MCF 10A (cell line): ENCODE measurements at regions not wholly inside any gene's neighbourhood (a gene's known extent, or its start where the extent isn't known, plus 50 kb on each side); places are given as distances from the start of the nearest gene placed in this dataset.

Experiments used
- BruUV-seq: library from RNA; stranded (reverse); fragments of 400-500 nt; replicated peaks from 2 replicates; lab custom pipeline; 2021; lab: Mats Ljungman, UMichigan
- CTCF ChIA-PET: fragments of 300-600 bp; sonication (Branson Sonifier 250); formaldehyde crosslinking; extraction: SDS; loops from one replicate; lab custom pipeline; 2021; ENCODE audit warnings: antibody characterized with exemption, inconsistent platforms; lab: Yijun Ruan, JAX
- POLR2A ChIA-PET: fragments of 300-600, 350-650 bp; sonication (Branson Sonifier 250); formaldehyde crosslinking; extraction: SDS; loops from one replicate; lab custom pipeline; 2020; ENCODE audit warnings: antibody characterized with exemption, inconsistent platforms; lab: Yijun Ruan, JAX
- DNase-seq: peaks from one replicate; pipeline ENCODE4 v3.0.0-alpha.2; 2018; ENCODE audit not compliant: unreplicated experiment
- H3K27ac Mint-ChIP-seq: one replicate; pipeline ENCODE4 v1.8.0; 2022; ENCODE audit warnings: mild to moderate bottlenecking, low read depth, mixed read lengths; ENCODE audit not compliant: unreplicated experiment
- H3K27me3 Mint-ChIP-seq: one replicate; pipeline ENCODE4 v1.8.0; 2022; ENCODE audit warnings: mixed read lengths; ENCODE audit not compliant: insufficient read depth, unreplicated experiment
- H3K36me3 Mint-ChIP-seq: one replicate; pipeline ENCODE4 v1.8.0; 2022; ENCODE audit warnings: mild to moderate bottlenecking, moderate library complexity, mixed read lengths; ENCODE audit not compliant: insufficient read depth, unreplicated experiment
- H3K4me1 Mint-ChIP-seq: one replicate; pipeline ENCODE4 v1.8.0; 2022; ENCODE audit warnings: mixed read lengths; ENCODE audit not compliant: insufficient read depth, unreplicated experiment
- H3K4me3 Mint-ChIP-seq: one replicate; pipeline ENCODE4 v1.8.0; 2022; ENCODE audit warnings: mild to moderate bottlenecking, moderate library complexity, mixed read lengths; ENCODE audit not compliant: unreplicated experiment
- H3K9me3 Mint-ChIP-seq: one replicate; pipeline ENCODE4 v1.8.0; 2022; ENCODE audit warnings: mixed read lengths; ENCODE audit not compliant: unreplicated experiment
- intact Hi-C: fragments of 100-400 bp; cut with micrococcal nuclease; formaldehyde crosslinking; loops from 2 replicates; pipeline ENCODE4 v1.14.1; 2022
- TF ChIP-seq, protein P1 (sequence below): fragments of 200-600 bp; IDR thresholded peaks from one replicate; pipeline ENCODE4 v1.8.0; 2022; ENCODE audit warnings: antibody characterized with exemption, mild to moderate bottlenecking; ENCODE audit not compliant: unreplicated experiment

DNA sequence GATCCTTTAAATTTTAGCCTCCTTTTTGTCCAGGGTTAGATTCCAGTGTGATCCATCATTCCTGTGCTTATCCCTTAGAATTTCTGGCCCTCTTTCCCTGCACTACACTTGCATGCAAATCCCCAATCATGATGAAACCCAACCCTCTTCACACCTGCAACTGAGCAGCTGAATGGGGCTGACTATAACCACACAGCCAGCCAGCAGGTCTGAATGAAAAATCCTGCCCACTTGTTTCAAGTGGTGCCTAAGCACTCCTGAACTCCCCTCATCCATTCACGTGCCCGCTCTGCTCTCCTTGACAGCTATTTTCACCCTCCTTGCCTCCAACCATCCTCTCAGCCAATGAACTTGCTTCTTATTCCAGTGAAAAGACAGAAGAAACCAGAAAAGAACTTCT, 80.5 kb upstream of the AFF3 start:
- H3K4me3 Mint-ChIP-seq = no peak overlapping the region
- H3K9me3 Mint-ChIP-seq = no peaks in the 10 kb centered on the region
- intact Hi-C loops = no loop called here
- H3K27me3 Mint-ChIP-seq = peaks cover 36% of the 10 kb centered on the region
- H3K36me3 Mint-ChIP-seq = no peaks in the 10 kb centered on the region
- ChIA-PET CTCF (no interaction called here), POLR2A (no interaction called here)
- no peak for DNase-seq
- no peaks in the 10 kb centered on the region for H3K4me1 Mint-ChIP-seq
- BruUV-seq = no TSS peak
- H3K27ac Mint-ChIP-seq = no peak overlapping the region
- TF ChIP-seq, protein P1, sequence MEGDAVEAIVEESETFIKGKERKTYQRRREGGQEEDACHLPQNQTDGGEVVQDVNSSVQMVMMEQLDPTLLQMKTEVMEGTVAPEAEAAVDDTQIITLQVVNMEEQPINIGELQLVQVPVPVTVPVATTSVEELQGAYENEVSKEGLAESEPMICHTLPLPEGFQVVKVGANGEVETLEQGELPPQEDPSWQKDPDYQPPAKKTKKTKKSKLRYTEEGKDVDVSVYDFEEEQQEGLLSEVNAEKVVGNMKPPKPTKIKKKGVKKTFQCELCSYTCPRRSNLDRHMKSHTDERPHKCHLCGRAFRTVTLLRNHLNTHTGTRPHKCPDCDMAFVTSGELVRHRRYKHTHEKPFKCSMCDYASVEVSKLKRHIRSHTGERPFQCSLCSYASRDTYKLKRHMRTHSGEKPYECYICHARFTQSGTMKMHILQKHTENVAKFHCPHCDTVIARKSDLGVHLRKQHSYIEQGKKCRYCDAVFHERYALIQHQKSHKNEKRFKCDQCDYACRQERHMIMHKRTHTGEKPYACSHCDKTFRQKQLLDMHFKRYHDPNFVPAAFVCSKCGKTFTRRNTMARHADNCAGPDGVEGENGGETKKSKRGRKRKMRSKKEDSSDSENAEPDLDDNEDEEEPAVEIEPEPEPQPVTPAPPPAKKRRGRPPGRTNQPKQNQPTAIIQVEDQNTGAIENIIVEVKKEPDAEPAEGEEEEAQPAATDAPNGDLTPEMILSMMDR = no peak

GRCh38 chr2:100218552-100218951, 76.2 kb upstream of the AFF3 start:
- intact Hi-C loops = no loop called here
- no peak overlapping the region for H3K4me3 Mint-ChIP-seq
- ChIA-PET CTCF (no interaction called here), POLR2A (no interaction called here)
- TF ChIP-seq, protein P1 = no peak
- no peaks in the 10 kb centered on the region for H3K4me1 Mint-ChIP-seq
- no peak for DNase-seq
- H3K27ac Mint-ChIP-seq = no peak overlapping the region
- H3K9me3 Mint-ChIP-seq = no peaks in the 10 kb centered on the region
- BruUV-seq = no TSS peak
- H3K27me3 Mint-ChIP-seq = peaks cover 22% of the 10 kb centered on the region
- no peaks in the 10 kb centered on the region for H3K36me3 Mint-ChIP-seq

DNA sequence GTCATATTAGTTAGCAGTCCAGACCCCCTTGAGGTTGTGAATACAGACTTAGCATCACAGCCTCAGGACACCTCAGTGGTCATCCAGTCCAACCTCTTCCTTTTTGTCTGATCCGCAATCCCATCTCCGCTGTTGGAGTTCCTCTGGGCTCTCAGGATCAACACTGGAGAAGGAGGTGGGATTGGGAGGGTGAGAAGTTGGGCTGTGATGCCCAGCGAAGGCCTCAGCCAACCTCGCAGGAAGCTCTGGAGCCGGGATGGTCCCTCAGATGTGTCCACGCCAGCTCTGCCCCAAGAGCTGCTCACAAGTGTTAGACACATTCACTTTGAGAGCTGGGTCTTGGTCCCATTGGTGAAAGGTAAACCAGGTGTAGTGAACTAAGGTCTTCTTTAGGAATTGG, 74.9 kb upstream of the AFF3 start:
- peaks cover 9% of the 10 kb centered on the region for H3K27me3 Mint-ChIP-seq
- no peak for DNase-seq

GRCh38 chr2:100216015-100216414, 73.6 kb upstream of the AFF3 start:
- no peaks in the 10 kb centered on the region for H3K36me3 Mint-ChIP-seq
- no peak overlapping the region for H3K27ac Mint-ChIP-seq
- intact Hi-C loops = no loop called here
- H3K4me1 Mint-ChIP-seq = no peaks in the 10 kb centered on the region
- no peak for DNase-seq
- ChIA-PET CTCF (interaction anchor here (1.5 kb wide), 1 partner anchor 397 kb away, joined by 4 read pairs; no protein-coding TSS in a partner anchor), POLR2A (no interaction called here)
- no peaks in the 10 kb centered on the region for H3K27me3 Mint-ChIP-seq
- TF ChIP-seq, protein P1 = no peak
- no TSS peak for BruUV-seq
- no peaks in the 10 kb centered on the region for H3K9me3 Mint-ChIP-seq
- no peak overlapping the region for H3K4me3 Mint-ChIP-seq

More for the DNA sequence above, 74.9 kb upstream of the AFF3 start:
- intact Hi-C loops = no loop called here
- H3K36me3 Mint-ChIP-seq = no peaks in the 10 kb centered on the region
- POLR2A ChIA-PET = no interaction called here
- H3K4me1 Mint-ChIP-seq = no peaks in the 10 kb centered on the region
- H3K4me3 Mint-ChIP-seq = no peak overlapping the region
- no peaks in the 10 kb centered on the region for H3K9me3 Mint-ChIP-seq
- no TSS peak for BruUV-seq
- TF ChIP-seq, protein P1 = no peak
- CTCF ChIA-PET = no interaction called here
- H3K27ac Mint-ChIP-seq = no peak overlapping the region
